Thyroid gland (tissue), 4 donors: ENCODE measurements at regions not wholly inside any gene's neighbourhood (a gene's known extent, or its start where the extent isn't known, plus 50 kb on each side); places are given as distances from the start of the nearest gene placed in this dataset.

ENCODE experiments used
- POLR2A ChIP-seq, 2 donors: fragments of 450-650 bp; IDR thresholded peaks; one replicate each; pipeline ENCODE4 v1.6.1; 2017; ENCODE audit warnings: antibody characterized with exemption in 2 of 2, mild to moderate bottlenecking in 2 of 2, moderate library complexity in 1 of 2
- TF ChIP-seq, protein P1 (sequence below), 6 experiments: fragments of 200-600 bp in 3 of 6; fragments of 450-650 bp in 3 of 6; sonication (generic) in 3 of 6; IDR thresholded peaks; one replicate each; pipeline ENCODE4 v1.5.1; 2016 to 2019; ENCODE audit warnings: antibody characterized with exemption in 6 of 6, mild to moderate bottlenecking in 2 of 6, inconsistent platforms in 1 of 6, moderate library complexity in 1 of 6

DNA sequence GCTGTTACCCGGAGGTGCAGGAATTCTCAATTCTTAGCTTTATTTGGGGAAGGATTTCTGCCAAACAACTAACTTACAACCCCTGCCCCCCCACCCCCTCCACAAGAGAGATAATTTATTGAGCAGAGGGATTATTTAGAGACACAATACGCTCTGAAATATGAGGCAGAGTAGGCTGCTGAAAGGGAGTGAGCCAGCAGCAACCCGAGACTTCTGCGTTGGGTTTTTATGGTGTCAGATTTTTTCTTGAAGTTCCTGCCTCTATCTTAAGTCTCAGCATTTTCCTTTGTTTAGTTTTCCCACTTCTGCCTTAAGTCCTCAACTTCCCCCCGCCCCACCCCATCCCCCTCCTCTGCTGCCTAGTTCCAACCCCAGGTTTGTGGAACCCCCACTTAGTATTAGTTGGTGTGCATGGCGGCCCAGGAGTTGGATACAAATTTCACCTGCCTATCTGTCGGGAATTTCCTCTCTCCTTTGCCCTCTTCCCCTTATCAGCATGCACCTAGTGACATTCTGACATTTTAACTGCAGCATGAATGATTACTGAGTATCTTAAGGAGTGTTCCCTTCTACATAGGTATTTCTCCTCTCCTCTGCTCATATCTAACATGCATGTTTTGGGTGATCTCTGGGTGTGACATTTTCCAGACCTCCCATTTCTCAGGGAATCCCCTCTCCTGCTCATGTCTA lies 1635.9 kb upstream of the LRRTM1 start:
- TF ChIP-seq, protein P1, sequence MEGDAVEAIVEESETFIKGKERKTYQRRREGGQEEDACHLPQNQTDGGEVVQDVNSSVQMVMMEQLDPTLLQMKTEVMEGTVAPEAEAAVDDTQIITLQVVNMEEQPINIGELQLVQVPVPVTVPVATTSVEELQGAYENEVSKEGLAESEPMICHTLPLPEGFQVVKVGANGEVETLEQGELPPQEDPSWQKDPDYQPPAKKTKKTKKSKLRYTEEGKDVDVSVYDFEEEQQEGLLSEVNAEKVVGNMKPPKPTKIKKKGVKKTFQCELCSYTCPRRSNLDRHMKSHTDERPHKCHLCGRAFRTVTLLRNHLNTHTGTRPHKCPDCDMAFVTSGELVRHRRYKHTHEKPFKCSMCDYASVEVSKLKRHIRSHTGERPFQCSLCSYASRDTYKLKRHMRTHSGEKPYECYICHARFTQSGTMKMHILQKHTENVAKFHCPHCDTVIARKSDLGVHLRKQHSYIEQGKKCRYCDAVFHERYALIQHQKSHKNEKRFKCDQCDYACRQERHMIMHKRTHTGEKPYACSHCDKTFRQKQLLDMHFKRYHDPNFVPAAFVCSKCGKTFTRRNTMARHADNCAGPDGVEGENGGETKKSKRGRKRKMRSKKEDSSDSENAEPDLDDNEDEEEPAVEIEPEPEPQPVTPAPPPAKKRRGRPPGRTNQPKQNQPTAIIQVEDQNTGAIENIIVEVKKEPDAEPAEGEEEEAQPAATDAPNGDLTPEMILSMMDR (IDR thresholded peaks at IDR 0.05): no peak
- TF ChIP-seq POLR2A (IDR thresholded peaks at IDR 0.05): no peak
